Activated CD8-positive, alpha-beta memory T cell treated with anti-CD3 and anti-CD28 coated beads, Interleukin-2, amount 10 ng/mL, durations not matched to agents 7 days and 5 days (primary cell): ENCODE measurements at regions not wholly inside any gene's neighbourhood (a gene's known extent, or its start where the extent isn't known, plus 50 kb on each side); places are given as distances from the start of the nearest gene placed in this dataset.

Experiments
- ATAC-seq: fragments of 150-1000 bp; cut with Tn5 transposase; one replicate; pipeline ENCODE4 v1.10.0; 2021; ENCODE audit warnings: moderate library complexity
- CTCF ChIA-PET: fragments of 350-600 bp; sonication (Branson Sonifier 250); formaldehyde crosslinking; loops from one replicate; lab custom pipeline; 2021; ENCODE audit warnings: antibody characterized with exemption; lab: Charles Lee
- DNase-seq: peaks from one replicate; pipeline ENCODE4 v3.0.0-alpha.2; 2020
- H3K27ac Mint-ChIP-seq: one replicate; pipeline ENCODE4 v1.8.0; 2021; ENCODE audit warnings: mild to moderate bottlenecking, mixed read lengths
- H3K27me3 Mint-ChIP-seq: one replicate; pipeline ENCODE4 v1.8.0; 2021; ENCODE audit warnings: mixed read lengths
- H3K36me3 Mint-ChIP-seq: one replicate; pipeline ENCODE4 v1.8.0; 2021; ENCODE audit warnings: mild to moderate bottlenecking, mixed read lengths
- H3K4me1 Mint-ChIP-seq: one replicate; pipeline ENCODE4 v1.8.0; 2021; ENCODE audit warnings: mixed read lengths
- H3K4me3 Mint-ChIP-seq: one replicate; pipeline ENCODE4 v1.8.0; 2021; ENCODE audit warnings: mild to moderate bottlenecking, moderate library complexity, mixed read lengths
- H3K9me3 Mint-ChIP-seq: one replicate; pipeline ENCODE4 v1.8.0; 2022; ENCODE audit warnings: low read depth, mixed read lengths

DNA sequence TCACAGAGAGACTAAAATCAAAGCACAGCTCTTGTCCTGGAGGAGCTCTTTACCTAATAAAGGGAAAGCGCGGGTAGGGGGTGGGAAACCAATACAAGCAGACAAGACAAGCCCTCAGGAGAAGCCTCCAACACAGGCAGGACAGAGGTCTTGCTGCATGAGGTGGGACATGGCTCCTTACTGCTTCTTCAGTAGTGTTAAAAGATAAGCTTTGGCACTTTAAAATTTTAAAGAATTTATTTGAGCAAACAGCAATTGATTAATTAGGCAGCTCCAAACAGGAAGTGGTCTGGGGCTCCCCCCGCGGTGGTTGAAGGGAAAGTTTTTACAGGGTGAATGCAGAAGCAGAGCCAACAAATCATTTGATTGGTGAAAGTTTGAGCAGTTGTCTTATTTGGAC is 50.3 kb upstream of the MACC1 start:
- Mint-ChIP-seq H3K27ac (no peak overlapping the region), H3K36me3 (no peaks in the 10 kb centered on the region), H3K4me3 (no peak overlapping the region), H3K27me3 (no peaks in the 10 kb centered on the region), H3K4me1 (peaks cover 5% of the 10 kb centered on the region), H3K9me3 (no peaks in the 10 kb centered on the region)
- DNase-seq (no peak), ATAC-seq (no peak)
- CTCF ChIA-PET = no interaction called here

DNA sequence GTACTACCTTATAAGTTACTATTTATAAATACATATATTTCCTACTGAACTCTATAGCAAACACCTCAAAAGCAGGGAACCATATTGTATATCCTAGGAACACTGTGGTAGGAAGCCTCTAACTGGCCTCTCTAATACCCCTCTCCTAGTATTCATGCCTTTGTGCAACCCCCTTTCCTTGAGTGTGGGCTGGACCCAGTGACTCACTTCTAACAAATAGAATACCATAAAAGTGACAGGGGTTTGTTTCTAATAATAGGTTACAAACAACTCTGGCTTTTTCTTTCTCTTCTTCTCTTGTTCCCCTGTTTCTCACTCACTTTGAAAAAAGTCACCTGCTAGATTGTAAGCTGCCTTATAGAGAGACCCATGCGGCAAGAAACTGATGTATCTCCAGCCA is 51.6 kb upstream of the MACC1 start:
- H3K4me1 Mint-ChIP-seq = peaks cover 5% of the 10 kb centered on the region
- H3K36me3 Mint-ChIP-seq = no peaks in the 10 kb centered on the region
- H3K27ac Mint-ChIP-seq = no peak overlapping the region
- DNase-seq (no peak), ATAC-seq (no peak)
- CTCF ChIA-PET = no interaction called here
- H3K27me3 Mint-ChIP-seq = no peaks in the 10 kb centered on the region
- H3K4me3 Mint-ChIP-seq = no peak overlapping the region
- H3K9me3 Mint-ChIP-seq = no peaks in the 10 kb centered on the region

DNA sequence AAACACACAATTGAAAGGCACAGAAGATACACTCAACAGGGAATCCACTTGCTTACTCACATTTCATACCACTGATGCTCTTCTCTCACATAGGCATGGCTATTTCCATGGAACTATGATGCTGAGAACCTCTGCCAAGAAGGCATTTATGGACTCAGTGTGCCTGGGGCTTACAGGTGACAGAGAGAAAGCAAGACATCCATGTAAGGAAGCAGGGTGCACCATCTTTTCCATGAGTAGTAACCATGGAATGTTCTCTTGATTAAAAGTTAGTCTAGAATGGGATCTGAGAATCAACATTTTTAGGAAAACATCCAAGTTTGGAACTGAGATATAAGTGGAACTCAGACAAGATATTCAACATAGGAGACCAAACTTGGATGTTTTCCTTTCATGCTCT is 52.5 kb upstream of the MACC1 start:
- no peaks in the 10 kb centered on the region for H3K36me3 Mint-ChIP-seq
- no peak for ATAC-seq
- H3K4me1 Mint-ChIP-seq = peaks cover 5% of the 10 kb centered on the region
- no peak overlapping the region for H3K27ac Mint-ChIP-seq
- no peaks in the 10 kb centered on the region for H3K9me3 Mint-ChIP-seq
- H3K27me3 Mint-ChIP-seq = no peaks in the 10 kb centered on the region
- no peak for DNase-seq
- CTCF ChIA-PET = no interaction called here
- H3K4me3 Mint-ChIP-seq = no peak overlapping the region

DNA sequence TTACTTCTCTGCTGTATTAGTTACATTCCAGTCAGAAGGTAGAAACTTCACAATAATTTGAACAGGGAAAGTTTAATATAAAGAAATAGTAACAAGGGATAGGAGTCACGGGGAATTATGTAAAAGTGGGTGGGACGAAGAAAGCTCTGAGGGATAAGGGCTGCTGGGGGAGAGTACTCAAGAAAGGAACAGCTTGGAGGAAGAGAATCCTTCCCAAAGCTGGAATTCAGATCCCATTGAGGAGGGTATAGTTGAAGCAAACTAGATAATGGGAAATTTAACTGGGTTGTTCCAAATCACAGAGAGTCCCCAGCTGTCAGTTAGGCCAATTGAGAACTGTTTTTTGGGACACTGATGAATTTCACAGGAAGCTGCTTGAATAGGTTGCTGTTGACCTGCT is 53.2 kb upstream of the MACC1 start:
- Mint-ChIP-seq H3K27ac (no peak overlapping the region), H3K36me3 (no peaks in the 10 kb centered on the region), H3K4me1 (peaks cover 5% of the 10 kb centered on the region), H3K4me3 (no peak overlapping the region), H3K9me3 (no peaks in the 10 kb centered on the region), H3K27me3 (no peaks in the 10 kb centered on the region)
- ATAC-seq (no peak), DNase-seq (no peak)
- CTCF ChIA-PET = no interaction called here

DNA sequence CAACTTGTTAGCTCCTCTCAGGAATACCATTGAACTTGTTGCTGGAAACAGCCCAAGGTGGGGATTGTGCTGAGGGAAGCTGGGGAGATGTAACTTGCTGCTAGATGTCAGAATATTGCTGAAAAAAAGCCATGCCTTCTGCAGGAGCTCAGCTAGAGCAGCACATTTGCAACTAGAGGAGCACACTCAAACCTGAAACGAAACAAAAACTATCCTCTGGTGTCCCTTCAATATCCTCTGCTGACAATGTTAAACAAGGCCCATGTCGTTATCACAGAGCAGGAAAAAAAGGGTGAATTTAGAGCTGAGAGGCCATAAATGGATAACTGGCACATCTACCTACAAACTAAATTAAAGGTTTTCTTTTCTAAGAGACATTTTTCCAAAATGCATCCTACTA is 53.7 kb upstream of the MACC1 start:
- no peak for DNase-seq
- H3K27me3 Mint-ChIP-seq = no peaks in the 10 kb centered on the region
- H3K4me3 Mint-ChIP-seq = no peak overlapping the region
- H3K9me3 Mint-ChIP-seq = no peaks in the 10 kb centered on the region
- peaks cover 5% of the 10 kb centered on the region for H3K4me1 Mint-ChIP-seq
- H3K27ac Mint-ChIP-seq = peak overlapping the region; percentile 7
- no peaks in the 10 kb centered on the region for H3K36me3 Mint-ChIP-seq
- CTCF ChIA-PET = no interaction called here
- peak; percentile 78 for ATAC-seq

DNA sequence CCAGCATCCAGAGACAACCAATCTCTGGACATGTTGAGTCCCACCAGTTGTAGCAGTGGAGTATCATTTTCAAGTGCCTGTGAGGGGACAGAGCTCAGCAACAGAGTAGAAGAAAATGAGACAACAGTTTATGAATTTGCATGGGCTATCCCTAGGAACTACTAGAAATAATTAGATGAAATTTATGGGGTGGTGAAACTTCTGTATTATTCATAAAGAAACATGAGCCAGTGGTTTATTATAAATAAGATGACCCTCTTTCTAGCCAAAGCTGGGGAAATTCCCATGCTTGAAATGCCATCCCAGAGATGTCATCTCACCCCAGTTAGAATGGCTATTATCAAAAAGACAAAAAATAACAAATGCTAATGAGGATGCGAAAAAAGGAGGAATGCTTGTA is 55.1 kb upstream of the ITGB8 start:
- no peak overlapping the region for H3K4me3 Mint-ChIP-seq
- ATAC-seq (no peak), DNase-seq (no peak)
- no peaks in the 10 kb centered on the region for H3K27me3 Mint-ChIP-seq
- CTCF ChIA-PET = no interaction called here
- H3K4me1 Mint-ChIP-seq = peaks cover 3% of the 10 kb centered on the region
- no peak overlapping the region for H3K27ac Mint-ChIP-seq
- H3K36me3 Mint-ChIP-seq = no peaks in the 10 kb centered on the region
- no peaks in the 10 kb centered on the region for H3K9me3 Mint-ChIP-seq

DNA sequence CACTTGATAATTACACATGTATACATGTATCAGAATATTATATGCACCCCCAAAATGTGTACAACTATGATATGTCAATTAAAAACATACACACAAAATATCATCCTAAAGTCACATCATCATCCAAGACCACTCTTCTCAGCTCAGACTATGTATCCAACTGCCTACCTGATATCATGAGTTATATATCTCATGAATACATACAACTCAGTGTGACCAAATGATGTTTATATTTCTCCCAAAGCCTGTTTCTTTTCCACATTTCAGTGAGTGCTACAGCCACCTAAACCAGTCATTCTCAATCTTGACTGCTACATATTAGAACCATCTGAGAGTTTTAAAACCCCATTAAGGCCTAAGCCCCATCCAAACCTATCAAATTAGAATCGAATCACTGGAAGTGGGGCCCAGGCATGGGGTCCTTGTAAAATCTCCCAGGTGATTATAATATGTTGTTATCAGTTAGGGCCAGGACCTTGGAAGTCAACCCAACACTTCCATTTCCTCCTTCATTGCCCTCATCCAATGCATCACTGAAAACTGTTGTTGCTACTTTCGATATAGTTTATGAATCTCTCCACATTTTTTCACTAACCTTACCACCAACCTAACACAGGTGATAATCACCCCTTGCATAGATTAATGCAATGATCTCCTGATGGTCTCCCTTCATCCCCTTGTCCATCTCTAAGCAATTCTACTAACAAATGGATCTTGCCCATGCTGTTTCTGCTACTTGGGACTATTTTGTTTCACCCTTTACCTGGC is 53.8 kb upstream of the ITGB8 start:
- ATAC-seq (peak; percentile 48), DNase-seq (no peak)
- H3K4me3 Mint-ChIP-seq = no peak overlapping the region
- H3K9me3 Mint-ChIP-seq = no peaks in the 10 kb centered on the region
- no peak overlapping the region for H3K27ac Mint-ChIP-seq
- CTCF ChIA-PET = interaction anchor here (0.6 to 1.0 kb wide), 2 partner anchors 165 to 568 kb away, joined by 3 to 4 read pairs; partner anchors contain the start of gene POLR1F
- H3K36me3 Mint-ChIP-seq = no peaks in the 10 kb centered on the region
- H3K4me1 Mint-ChIP-seq = no peaks in the 10 kb centered on the region
- no peaks in the 10 kb centered on the region for H3K27me3 Mint-ChIP-seq

DNA sequence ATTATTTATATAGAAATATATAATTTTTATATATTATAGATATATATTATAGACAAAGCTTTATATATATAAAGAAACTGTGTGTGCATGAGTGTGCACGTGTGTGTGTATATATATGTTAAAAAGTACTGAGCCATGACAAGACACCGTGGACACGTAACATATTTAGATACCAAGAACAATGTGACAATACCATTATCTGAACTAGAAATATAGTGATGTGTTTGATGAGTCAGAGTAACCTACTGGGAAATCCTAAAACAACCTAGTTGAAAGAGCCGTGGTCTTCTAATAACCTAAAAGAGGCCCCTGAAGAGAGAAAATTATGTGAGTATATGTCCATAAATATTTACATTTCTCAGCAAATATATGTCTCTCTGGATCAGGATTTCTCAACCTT is 50.7 kb upstream of the ITGB8 start:
- ATAC-seq = no peak

DNA sequence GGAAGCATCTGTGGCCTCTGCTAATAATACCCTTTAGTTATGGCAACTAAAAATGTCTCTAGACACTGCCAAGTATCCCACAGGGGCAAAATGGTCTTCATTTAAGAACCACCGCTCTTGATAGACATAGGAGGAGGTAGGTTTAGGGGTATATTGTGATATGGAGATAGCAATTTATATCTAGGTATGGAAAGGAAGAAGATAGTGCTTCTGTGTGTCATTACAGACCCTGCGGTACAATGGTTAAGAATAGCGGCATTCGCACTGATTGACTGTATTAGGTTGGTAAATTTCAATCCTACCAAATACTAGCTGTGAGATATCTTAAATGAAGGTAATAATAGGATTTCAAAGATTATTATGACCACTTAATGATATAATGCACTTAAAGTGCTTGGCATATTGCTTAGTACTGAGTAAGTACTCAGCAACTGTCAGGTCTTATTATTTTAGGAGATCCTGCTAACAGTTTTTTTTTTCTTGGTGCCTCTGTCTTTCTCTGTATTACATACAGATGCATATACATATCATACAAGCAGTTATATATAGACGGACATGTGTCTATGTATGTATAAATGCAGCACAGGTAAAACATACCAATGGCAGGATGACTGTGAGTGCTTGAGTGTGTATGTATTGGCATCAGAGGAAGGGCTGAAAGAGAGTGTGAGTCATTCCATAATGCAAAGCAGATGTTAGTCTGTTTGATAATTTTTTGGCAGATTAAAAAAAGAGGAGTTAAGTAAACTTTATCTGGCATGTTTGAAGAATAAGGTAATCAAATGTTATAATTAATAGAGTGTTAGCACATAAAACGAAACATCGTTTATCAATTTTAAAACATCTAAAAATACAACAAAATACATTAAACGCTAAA is 50.0 kb upstream of the ITGB8 start:
- Mint-ChIP-seq H3K9me3 (no peaks in the 10 kb centered on the region), H3K4me1 (peaks cover 8% of the 10 kb centered on the region), H3K27ac (no peak overlapping the region), H3K36me3 (no peaks in the 10 kb centered on the region), H3K4me3 (no peak overlapping the region), H3K27me3 (no peaks in the 10 kb centered on the region)
- ATAC-seq (peak; percentile 42), DNase-seq (no peak)
- CTCF ChIA-PET = interaction anchor here (1.3 kb wide), 1 partner anchor 572 kb away, joined by 4 read pairs; the partner anchor contains the start of gene POLR1F

More for the DNA sequence above, 50.7 kb upstream of the ITGB8 start:
- no peaks in the 10 kb centered on the region for H3K27me3 Mint-ChIP-seq
- DNase-seq = no peak
- no peaks in the 10 kb centered on the region for H3K36me3 Mint-ChIP-seq
- no peak overlapping the region for H3K4me3 Mint-ChIP-seq
- H3K9me3 Mint-ChIP-seq = no peaks in the 10 kb centered on the region
- peaks cover 8% of the 10 kb centered on the region for H3K4me1 Mint-ChIP-seq
- CTCF ChIA-PET = no interaction called here
- H3K27ac Mint-ChIP-seq = no peak overlapping the region
